Adrenal gland (tissue), 9 donors: ENCODE measurements at regions not wholly inside any gene's neighbourhood (a gene's known extent, or its start where the extent isn't known, plus 50 kb on each side); places are given as distances from the start of the nearest gene placed in this dataset.
A peak's percentile ranks its signal among the peaks of the same experiment; 100 is the strongest.

Source experiments
- DNase-seq, 7 donors: peaks; one replicate each; pipeline ENCODE4 v3.0.0-alpha.2; 2019 to 2020
- H3K27ac ChIP-seq, 5 donors: fragments of 200-600 bp; sonication (generic) in 4 of 5; 1 replicate in 3 of 5; 2 replicates in 2 of 5; pipeline versions ENCODE4 v1.5.1 to v1.8.0; 2016 to 2020; ENCODE audit warnings: mild to moderate bottlenecking in 1 of 5
- H3K27me3 ChIP-seq: fragments of 200-600 bp; 2 replicates; pipeline ENCODE4 v1.8.0; 2021
- H3K36me3 ChIP-seq, 2 donors: fragments of 200-600 bp; replicated peaks in 1 of 2; 1 replicate in 1 of 2; 2 replicates in 1 of 2; pipeline versions ENCODE4 v1.5.1 to v1.8.0; 2018 to 2022
- H3K4me1 ChIP-seq, 2 donors: fragments of 200-600 bp; replicated peaks in 1 of 2; 1 replicate in 1 of 2; 2 replicates in 1 of 2; pipeline versions ENCODE4 v1.5.1 to v1.8.0; 2018 to 2021
- H3K4me3 ChIP-seq, 4 donors: fragments of 200-600 bp; sonication (generic) in 3 of 4; one replicate each; pipeline ENCODE4 v1.5.1; 2016 to 2018
- H3K9me3 ChIP-seq, 3 donors: fragments of 200-600 bp; sonication (generic) in 1 of 3; replicated peaks in 1 of 3; 1 replicate in 2 of 3; 2 replicates in 1 of 3; pipeline versions ENCODE4 v1.5.1 to v1.8.0; 2016 to 2021
- CTCF ChIP-seq, 6 experiments: fragments of 450-650 bp in 4 of 6; fragments of 200-600 bp in 2 of 6; sonication (generic) in 1 of 6; IDR thresholded peaks; 1 replicate in 5 of 6; 2 replicates in 1 of 6; pipeline versions ENCODE4 v1.5.1 to v1.8.0; 2016 to 2021; ENCODE audit warnings: antibody characterized with exemption in 6 of 6, mild to moderate bottlenecking in 2 of 6, moderate library complexity in 1 of 6
- POLR2A ChIP-seq, 2 donors: fragments of 450-650 bp; IDR thresholded peaks; one replicate each; pipeline ENCODE4 v1.6.1; 2017; ENCODE audit warnings: antibody characterized with exemption in 2 of 2, mild to moderate bottlenecking in 2 of 2, moderate library complexity in 1 of 2
- WGBS, 4 donors: extraction: QIAGEN DNeasy Blood & Tissue Kit in 2 of 4; methylation state at CpG; one replicate each; pipeline versions ENCODE4 v1.1.5 to v1.1.7; 2013 to 2017; 5-methylcytosine and 5-hydroxymethylcytosine counted together
- intact Hi-C, 2 donors: fragments of 100-400 bp; cut with DNase I; formaldehyde crosslinking; loops; one replicate each; pipeline versions ENCODE4 v1.14.1 to v1.15.0; 2022 to 2023
- donor health status: healthy with polysubstance abuse.
- donor health status: Bipolar disorder and iron deficiency.
- donor health status: DM: yes; HTN: yes; CAD: no.
- donor health status: DM: no; HTN: no; CAD: no.
- donor health status: DM: no; HTN: no; CAD: no.

GRCh38 chr2:193712912-193713311 lies 1518.2 kb upstream of the TMEFF2 start:
- H3K4me3 ChIP-seq: no peak overlapping the region
- intact Hi-C loops: no loop called here
- H3K9me3 ChIP-seq: no peaks in the 10 kb centered on the region
- no peak for DNase-seq
- no peak overlapping the region for H3K27ac ChIP-seq
- H3K4me1 ChIP-seq: no peaks in the 10 kb centered on the region
- no peak for TF ChIP-seq CTCF (IDR thresholded peaks at IDR 0.05)
- TF ChIP-seq POLR2A (IDR thresholded peaks at IDR 0.05): no peak
- no peaks in the 10 kb centered on the region for H3K27me3 ChIP-seq
- no peaks in the 10 kb centered on the region for H3K36me3 ChIP-seq

GRCh38 chr2:193703411-193703810 lies 1508.7 kb upstream of the TMEFF2 start:
- 61 to 78% (median 65%) methylated on average over 2 of the region's 2 CpGs for WGBS, 4 donors
- intact Hi-C loops: no loop called here

GRCh38 chr2:193701484-193701883 lies 1506.8 kb upstream of the TMEFF2 start:
- intact Hi-C loops: no loop called here
- no peak for TF ChIP-seq POLR2A (IDR thresholded peaks at IDR 0.05)
- TF ChIP-seq CTCF (IDR thresholded peaks at IDR 0.05): no peak

More at GRCh38 chr2:193703411-193703810, 1508.7 kb upstream of the TMEFF2 start:
- no peak for TF ChIP-seq CTCF (IDR thresholded peaks at IDR 0.05)
- no peak for TF ChIP-seq POLR2A (IDR thresholded peaks at IDR 0.05)
- DNase-seq: no peak
- H3K27ac ChIP-seq: no peak overlapping the region
- H3K9me3 ChIP-seq: no peaks in the 10 kb centered on the region
- no peaks in the 10 kb centered on the region for H3K27me3 ChIP-seq
- H3K4me3 ChIP-seq: no peak overlapping the region
- no peaks in the 10 kb centered on the region for H3K36me3 ChIP-seq
- no peaks in the 10 kb centered on the region for H3K4me1 ChIP-seq

GRCh38 chr2:193695367-193695766 lies 1500.6 kb upstream of the TMEFF2 start:
- no peak overlapping the region for H3K4me3 ChIP-seq
- H3K27ac ChIP-seq: no peak overlapping the region
- 17 to 25% (median 22%) methylated on average over 1 of the region's 1 CpG for WGBS, 4 donors
- DNase-seq: peak in 3 of 7 donors; percentile 6 to 12 (median 11)
- peak in 3 of 6 experiments; percentile 20 to 33 (median 26) for TF ChIP-seq CTCF (IDR thresholded peaks at IDR 0.05)
- no peak for TF ChIP-seq POLR2A (IDR thresholded peaks at IDR 0.05)
- no peaks in the 10 kb centered on the region for H3K4me1 ChIP-seq
- H3K27me3 ChIP-seq: no peaks in the 10 kb centered on the region
- no peaks in the 10 kb centered on the region for H3K9me3 ChIP-seq
- H3K36me3 ChIP-seq: no peaks in the 10 kb centered on the region
- intact Hi-C loops: no loop called here

More at GRCh38 chr2:193701484-193701883, 1506.8 kb upstream of the TMEFF2 start:
- Histone ChIP-seq H3K27me3 (no peaks in the 10 kb centered on the region), H3K27ac (no peak overlapping the region), H3K36me3 (no peaks in the 10 kb centered on the region), H3K9me3 (no peaks in the 10 kb centered on the region), H3K4me1 (no peaks in the 10 kb centered on the region), H3K4me3 (no peak overlapping the region)
- WGBS, 4 donors: 80 to 89% (median 83%) methylated on average over 3 of the region's 3 CpGs
- DNase-seq: no peak
